ENCODE measurements at regions not wholly inside any gene's neighbourhood (a gene's known extent, or its start where the extent isn't known, plus 50 kb on each side); places are given as distances from the start of the nearest gene placed in this dataset.
"Not testable (repeated sequence)": the region's sequence is repeated elsewhere in the genome, so short reads cannot be mapped to it uniquely, and the experiment has no call there.

DNA sequence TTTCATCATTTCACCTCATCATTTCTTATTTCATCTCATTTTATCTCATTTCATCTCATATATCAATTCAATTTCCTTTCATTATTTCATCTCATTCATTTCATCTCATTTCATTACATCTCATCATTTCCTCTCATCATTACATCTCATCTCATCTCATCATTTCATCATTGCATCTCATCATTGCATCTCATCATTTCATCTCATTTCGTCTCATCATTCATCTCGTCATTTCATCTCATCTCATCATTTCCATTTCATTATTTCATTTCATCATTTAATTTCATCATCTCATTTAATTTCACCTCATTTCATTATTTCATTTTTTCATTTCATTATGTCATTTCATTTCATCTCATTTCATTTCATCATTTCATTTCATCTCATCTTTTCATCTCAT lies 168.5 kb upstream of the FAM72C start:
- H3K4me3 ChIP-seq (ENCODE audit: low read depth, low read length); POLR2A ChIA-PET; H3K9me3 ChIP-seq (ENCODE audit: control insufficient read depth, insufficient read depth, low read length); DNase-seq (ENCODE audit: low read depth, low spot score); H3K27ac ChIP-seq (ENCODE audit: low read depth, low read length); CTCF ChIA-PET; H3K27me3 ChIP-seq (ENCODE audit: control insufficient read depth, insufficient read depth, low read length): not testable (repeated sequence)

DNA sequence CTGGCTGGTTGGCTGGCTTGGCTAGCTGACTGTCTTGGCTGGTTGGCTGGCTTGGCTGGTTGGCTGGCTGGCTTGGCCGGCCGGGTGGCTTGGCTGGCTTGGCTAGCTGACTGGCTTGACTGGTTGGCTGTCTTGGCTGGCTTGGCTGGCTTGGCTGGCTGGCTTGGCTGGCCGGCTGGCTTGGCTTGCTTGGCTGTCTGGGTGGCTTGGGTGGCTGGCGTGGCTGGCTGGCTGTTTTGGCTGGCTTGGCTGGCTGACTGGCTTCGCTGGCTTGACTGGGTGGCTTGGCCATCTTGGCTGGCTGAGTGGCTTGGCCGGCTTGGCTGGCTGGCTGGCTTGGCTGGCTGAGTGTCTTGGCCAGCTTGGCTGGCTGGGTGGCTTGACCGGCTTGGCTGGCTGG lies 133.2 kb upstream of the FAM72C start:
- DNase-seq (ENCODE audit: low read depth, low spot score); H3K4me3 ChIP-seq (ENCODE audit: low read depth, low read length); POLR2A ChIA-PET; CTCF ChIA-PET; H3K27me3 ChIP-seq (ENCODE audit: control insufficient read depth, insufficient read depth, low read length); H3K27ac ChIP-seq (ENCODE audit: low read depth, low read length): not testable (repeated sequence)
- H3K9me3 ChIP-seq (ENCODE audit: control insufficient read depth, insufficient read depth, low read length) = peaks cover 33% of the 10 kb centered on the region

DNA sequence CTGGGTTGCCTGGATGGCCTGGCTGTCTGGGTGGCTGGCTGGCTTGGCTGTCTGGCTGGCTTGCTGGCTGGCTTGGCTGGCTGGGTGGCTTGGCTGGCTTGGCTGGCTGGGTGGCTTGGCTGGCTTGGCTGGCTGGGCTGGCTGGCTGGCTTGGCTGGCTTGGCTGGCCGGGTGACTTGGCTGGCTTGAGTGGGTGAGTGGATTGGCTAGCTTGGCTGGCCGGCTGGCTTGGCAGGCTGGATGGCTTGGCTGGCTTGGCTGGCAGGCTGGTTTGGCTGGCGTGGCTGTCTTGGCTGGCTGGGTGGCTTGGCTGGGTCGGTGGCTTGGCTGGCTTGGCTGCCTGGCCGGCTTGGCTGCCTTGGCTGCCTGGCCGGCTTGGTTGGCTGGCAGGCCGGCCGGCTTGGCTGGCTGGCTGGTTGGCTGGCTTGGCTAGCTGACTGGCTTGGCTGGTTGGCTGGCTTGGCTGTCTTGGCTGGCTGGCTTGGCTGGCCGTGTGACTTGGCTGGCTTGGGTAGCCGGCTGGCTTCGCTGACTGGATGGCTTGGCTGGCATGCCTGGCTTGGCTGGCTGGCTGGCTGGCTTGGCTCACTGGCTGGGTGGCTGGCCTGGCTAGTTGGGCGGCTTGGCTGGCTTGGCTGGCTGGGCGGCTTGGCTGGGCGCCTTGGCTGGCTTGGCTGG lies 132.4 kb upstream of the FAM72C start:
- H3K4me3 ChIP-seq (ENCODE audit: low read depth, low read length); DNase-seq (ENCODE audit: low read depth, low spot score); CTCF ChIA-PET; H3K27me3 ChIP-seq (ENCODE audit: control insufficient read depth, insufficient read depth, low read length); H3K27ac ChIP-seq (ENCODE audit: low read depth, low read length); POLR2A ChIA-PET: not testable (repeated sequence)
- H3K9me3 ChIP-seq (ENCODE audit: control insufficient read depth, insufficient read depth, low read length) = peaks cover 33% of the 10 kb centered on the region

DNA sequence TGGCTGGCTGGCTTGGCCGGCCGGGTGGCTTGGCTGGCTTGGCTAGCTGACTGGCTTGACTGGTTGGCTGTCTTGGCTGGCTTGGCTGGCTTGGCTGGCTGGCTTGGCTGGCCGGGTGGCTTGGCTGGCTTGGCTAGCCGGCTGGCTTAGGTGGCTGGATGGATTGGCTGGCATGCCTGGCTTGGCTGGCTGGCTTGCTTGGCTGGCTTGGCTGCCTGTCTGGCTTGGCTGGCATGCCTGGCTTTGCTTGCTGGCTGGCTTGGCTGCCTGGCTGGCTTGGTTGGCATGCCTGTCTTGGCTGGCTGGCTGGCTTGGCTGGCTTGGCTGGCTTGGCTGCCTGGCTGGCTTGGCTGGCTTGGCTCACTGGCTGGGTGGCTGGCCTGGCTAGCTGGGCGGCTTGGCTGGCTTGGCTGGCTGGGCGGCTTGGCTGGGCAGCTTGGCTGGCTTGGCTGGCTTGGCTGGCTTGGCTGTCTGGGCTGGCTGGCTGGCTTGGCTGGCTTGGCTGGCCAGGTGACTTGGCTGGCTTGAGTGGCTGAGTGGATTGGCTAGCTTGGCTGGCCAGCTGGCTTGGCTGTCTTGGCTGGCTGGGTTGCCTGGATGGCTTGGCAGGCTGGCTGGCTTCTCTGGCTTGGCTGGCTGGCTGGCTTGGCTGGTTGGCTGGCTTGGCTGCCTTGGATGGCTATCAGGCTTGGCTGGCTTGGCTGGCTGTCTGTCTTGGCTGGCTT lies 131.5 kb upstream of the FAM72C start:
- H3K4me3 ChIP-seq (ENCODE audit: low read depth, low read length); H3K27ac ChIP-seq (ENCODE audit: low read depth, low read length); DNase-seq (ENCODE audit: low read depth, low spot score); POLR2A ChIA-PET; H3K27me3 ChIP-seq (ENCODE audit: control insufficient read depth, insufficient read depth, low read length); CTCF ChIA-PET: not testable (repeated sequence)
- peaks cover 33% of the 10 kb centered on the region for H3K9me3 ChIP-seq (ENCODE audit: control insufficient read depth, insufficient read depth, low read length)

DNA sequence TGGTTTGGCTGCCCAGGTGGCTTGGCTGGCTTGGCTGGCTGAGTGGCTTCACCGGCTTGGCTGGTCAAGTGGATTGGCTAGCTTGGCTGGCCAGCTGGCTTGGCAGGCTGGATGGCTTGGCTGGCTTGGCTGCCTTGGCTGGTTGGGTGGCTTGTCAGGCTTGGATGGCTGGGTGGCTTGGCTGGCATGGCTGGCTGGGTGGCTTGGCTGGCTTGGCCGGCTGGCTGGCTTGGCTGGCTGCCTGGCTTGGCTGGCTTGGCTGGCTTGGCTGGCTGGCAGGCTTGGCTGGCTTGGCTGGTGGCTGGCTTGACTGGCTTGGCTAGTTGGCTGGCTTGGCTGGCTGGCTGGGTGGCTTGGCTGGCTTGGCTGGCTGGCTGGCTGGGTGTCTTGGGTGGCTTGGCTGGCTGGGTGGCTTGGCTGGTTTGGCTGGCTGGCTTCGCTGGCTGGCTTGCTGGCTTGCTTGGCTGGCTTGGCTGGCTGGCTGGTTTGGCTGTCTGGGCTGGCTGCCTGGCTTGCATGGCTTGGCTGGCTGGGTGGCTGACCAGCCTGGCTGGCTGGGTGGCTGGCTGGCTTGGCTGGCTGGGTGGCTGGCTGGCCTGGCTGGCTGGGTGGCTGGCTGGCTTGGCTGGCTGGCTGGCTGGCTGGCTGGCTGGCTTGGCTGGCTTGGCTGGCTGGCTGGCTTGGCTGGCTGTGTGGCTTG lies 130.4 kb upstream of the FAM72C start:
- peaks cover 33% of the 10 kb centered on the region for H3K9me3 ChIP-seq (ENCODE audit: control insufficient read depth, insufficient read depth, low read length)
- POLR2A ChIA-PET; H3K27me3 ChIP-seq (ENCODE audit: control insufficient read depth, insufficient read depth, low read length); DNase-seq (ENCODE audit: low read depth, low spot score); H3K27ac ChIP-seq (ENCODE audit: low read depth, low read length); H3K4me3 ChIP-seq (ENCODE audit: low read depth, low read length); CTCF ChIA-PET: not testable (repeated sequence)

DNA sequence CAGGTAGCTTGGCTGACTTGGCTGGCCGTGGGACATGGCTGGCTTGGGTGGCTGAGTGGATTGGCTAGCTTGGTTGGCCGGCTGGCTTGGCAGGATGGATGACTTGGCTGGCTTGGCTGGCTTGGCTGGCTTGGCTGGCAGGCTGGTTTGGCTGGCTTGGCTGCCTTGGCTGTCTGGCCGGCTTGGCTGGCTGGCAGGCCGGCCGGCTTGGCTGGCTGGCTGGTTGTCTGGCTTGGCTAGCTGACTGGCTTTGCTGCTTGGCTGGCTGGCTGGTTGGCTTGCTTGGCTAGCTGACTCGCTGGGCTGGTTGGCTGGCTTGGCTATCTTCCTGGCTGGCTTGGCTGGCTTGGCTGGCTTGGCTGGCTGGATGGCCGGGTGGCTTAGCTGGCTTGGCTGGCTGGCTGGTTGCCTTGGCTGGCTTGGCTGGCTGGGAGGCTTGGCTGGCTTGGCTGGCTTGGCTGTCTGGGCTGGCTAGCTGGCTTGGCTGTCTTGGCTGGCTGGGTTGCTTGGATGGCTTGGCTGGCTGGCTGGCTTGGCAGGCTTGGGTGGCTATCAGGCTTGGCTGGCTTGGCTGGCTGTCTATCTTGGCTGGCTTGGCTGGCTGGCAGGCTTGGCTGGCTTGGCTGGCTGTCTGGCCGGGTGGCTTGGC lies 129.7 kb upstream of the FAM72C start:
- peaks cover 33% of the 10 kb centered on the region for H3K9me3 ChIP-seq (ENCODE audit: control insufficient read depth, insufficient read depth, low read length)
- DNase-seq (ENCODE audit: low read depth, low spot score) = no peak
- no peak overlapping the region for H3K27ac ChIP-seq (ENCODE audit: low read depth, low read length)
- no peaks in the 10 kb centered on the region for H3K27me3 ChIP-seq (ENCODE audit: control insufficient read depth, insufficient read depth, low read length)
- POLR2A ChIA-PET = no interaction called here
- TF ChIP-seq, protein P1, sequence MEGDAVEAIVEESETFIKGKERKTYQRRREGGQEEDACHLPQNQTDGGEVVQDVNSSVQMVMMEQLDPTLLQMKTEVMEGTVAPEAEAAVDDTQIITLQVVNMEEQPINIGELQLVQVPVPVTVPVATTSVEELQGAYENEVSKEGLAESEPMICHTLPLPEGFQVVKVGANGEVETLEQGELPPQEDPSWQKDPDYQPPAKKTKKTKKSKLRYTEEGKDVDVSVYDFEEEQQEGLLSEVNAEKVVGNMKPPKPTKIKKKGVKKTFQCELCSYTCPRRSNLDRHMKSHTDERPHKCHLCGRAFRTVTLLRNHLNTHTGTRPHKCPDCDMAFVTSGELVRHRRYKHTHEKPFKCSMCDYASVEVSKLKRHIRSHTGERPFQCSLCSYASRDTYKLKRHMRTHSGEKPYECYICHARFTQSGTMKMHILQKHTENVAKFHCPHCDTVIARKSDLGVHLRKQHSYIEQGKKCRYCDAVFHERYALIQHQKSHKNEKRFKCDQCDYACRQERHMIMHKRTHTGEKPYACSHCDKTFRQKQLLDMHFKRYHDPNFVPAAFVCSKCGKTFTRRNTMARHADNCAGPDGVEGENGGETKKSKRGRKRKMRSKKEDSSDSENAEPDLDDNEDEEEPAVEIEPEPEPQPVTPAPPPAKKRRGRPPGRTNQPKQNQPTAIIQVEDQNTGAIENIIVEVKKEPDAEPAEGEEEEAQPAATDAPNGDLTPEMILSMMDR (IDR thresholded peaks at IDR 0.05; ENCODE audit: low read depth, low read length) = no peak
- CTCF ChIA-PET = no interaction called here
- H3K4me3 ChIP-seq (ENCODE audit: low read depth, low read length) = no peak overlapping the region

DNA sequence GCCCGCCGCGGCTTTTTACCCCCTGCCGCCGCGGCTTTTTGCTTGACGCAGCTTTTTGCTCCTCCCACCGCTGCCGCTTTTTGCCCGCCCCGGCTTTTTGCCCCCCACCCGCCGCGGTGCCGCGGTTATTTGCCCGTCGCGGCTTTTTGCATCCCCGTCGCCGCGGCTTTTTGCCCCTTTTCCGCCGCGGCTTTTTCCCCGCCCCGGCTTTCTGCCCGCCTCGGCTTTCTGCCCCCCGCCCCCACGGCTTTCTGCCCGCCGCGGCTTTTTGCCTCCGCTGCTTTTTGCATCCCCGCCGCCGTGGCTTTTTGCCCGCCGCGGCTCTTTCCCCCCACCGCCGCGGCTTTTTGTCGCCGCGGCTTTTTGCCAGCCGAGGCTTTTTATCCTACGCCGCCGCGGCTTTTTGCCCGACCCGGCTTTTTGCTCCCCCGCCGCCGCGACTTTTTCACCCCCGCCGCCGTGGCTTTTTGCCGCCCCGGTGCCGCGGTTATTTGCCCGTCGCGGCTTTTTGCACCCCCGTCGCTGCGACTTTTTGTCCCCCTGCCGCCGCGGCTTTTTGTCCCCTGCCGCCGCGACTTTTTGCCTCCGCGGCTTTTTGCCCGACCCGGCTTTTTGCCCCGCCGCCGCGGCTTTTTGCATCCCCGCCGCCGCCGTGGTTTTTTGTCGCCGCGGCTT lies 105.5 kb upstream of the FAM72C start:
- CTCF ChIA-PET = not testable (repeated sequence)

DNA sequence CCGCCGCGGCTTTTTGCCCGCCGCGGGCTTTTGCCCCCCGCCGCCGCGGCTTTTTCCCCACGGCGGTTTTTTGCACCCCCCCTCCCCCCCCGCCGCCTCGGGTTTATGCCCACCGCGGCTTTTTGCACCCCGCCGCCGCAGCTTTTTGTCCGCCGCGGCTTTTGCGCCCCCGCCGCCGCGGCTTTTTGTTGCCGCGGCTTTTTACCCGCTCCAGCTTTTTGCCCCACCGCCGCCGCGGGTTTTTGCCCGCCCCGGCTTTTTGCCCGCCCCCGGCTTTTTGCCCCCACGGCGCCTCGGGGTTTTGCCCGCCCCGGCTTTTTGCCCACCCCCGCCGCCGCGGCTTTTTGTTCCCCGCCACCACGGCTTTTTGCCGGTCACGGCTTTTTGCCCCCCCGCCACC lies 104.9 kb upstream of the FAM72C start:
- H3K4me3 ChIP-seq (ENCODE audit: low read depth, low read length) = peak overlapping the region; percentile 22; the same call in 1 of the 2 replicates
- POLR2A ChIA-PET; H3K27ac ChIP-seq (ENCODE audit: low read depth, low read length); DNase-seq (ENCODE audit: low read depth, low spot score); H3K9me3 ChIP-seq (ENCODE audit: control insufficient read depth, insufficient read depth, low read length); H3K27me3 ChIP-seq (ENCODE audit: control insufficient read depth, insufficient read depth, low read length); CTCF ChIA-PET: not testable (repeated sequence)

More for the DNA sequence above, 105.5 kb upstream of the FAM72C start:
- DNase-seq (ENCODE audit: low read depth, low spot score); POLR2A ChIA-PET; H3K27me3 ChIP-seq (ENCODE audit: control insufficient read depth, insufficient read depth, low read length); H3K9me3 ChIP-seq (ENCODE audit: control insufficient read depth, insufficient read depth, low read length); H3K27ac ChIP-seq (ENCODE audit: low read depth, low read length): not testable (repeated sequence)
- H3K4me3 ChIP-seq (ENCODE audit: low read depth, low read length) = peak overlapping the region; percentile 47

DNA sequence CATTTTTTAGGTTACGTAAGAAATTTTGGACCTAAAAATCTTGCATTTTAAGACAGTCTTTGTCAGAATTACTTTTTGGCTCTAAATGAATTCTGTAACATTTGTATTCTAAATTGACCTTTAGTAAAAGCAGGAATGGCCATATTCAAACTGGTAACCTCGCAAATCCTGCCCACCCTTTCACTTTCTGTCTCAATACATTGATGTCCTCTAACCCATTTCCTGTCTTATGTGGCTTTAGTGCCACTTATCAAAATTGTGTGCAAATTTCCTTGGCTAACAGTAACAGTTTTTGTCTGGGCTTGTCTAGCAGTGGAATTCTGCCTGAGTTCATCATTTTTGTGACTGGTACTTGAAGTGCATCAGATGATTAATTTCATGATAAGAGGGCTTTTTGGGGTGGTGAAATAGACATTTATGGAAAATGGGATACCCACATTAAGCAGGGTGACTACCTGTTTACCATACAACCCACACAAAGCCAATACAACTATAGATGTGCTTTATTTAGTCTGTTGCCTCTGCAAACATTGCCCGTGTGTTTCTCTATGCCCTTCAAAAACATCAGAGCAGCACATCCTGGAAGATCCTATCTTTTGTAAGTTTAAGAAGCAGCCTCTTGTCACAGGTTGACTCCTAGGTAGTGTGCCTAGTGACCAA lies 98.7 kb upstream of the FAM72C start:
- H3K4me3 ChIP-seq (ENCODE audit: low read depth, low read length); H3K9me3 ChIP-seq (ENCODE audit: control insufficient read depth, insufficient read depth, low read length); CTCF ChIA-PET; H3K27ac ChIP-seq (ENCODE audit: low read depth, low read length); DNase-seq (ENCODE audit: low read depth, low spot score); H3K27me3 ChIP-seq (ENCODE audit: control insufficient read depth, insufficient read depth, low read length); POLR2A ChIA-PET: not testable (repeated sequence)

DNA sequence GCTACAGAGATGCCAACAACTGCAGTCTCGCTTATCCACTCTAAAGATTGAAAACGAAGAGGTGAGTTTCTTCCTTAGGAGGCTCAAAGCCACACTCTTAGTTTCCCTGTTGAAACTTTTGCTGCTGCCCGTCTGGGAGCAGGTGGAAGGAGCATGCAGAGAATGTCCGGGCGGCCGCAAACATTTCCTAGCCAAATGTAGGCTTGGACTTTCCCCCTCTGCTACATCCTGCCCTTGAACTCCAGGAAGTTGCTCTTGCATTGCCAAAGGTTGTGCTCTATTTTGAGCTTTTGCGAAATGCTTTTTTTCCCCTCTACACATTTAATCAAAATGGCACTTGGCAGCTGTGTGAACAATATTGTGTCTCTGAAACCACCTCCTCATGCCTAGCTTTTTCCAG lies 95.3 kb upstream of the FAM72C start:
- DNase-seq (ENCODE audit: low read depth, low spot score); POLR2A ChIA-PET; CTCF ChIA-PET; H3K4me3 ChIP-seq (ENCODE audit: low read depth, low read length); H3K9me3 ChIP-seq (ENCODE audit: control insufficient read depth, insufficient read depth, low read length); H3K27me3 ChIP-seq (ENCODE audit: control insufficient read depth, insufficient read depth, low read length); H3K27ac ChIP-seq (ENCODE audit: low read depth, low read length): not testable (repeated sequence)

Data from AG04450 (cell line).